Stimulated activated CD4-positive, alpha-beta T cell treated with anti-CD3 and anti-CD28 coated beads, Interleukin-1b, Interleukin-23, amount 100 ng/mL, for 48 hours (primary cell): ENCODE measurements at regions not wholly inside any gene's neighbourhood (a gene's known extent, or its start where the extent isn't known, plus 50 kb on each side); places are given as distances from the start of the nearest gene placed in this dataset.
"Not testable (repeated sequence)": the region's sequence is repeated elsewhere in the genome, so short reads cannot be mapped to it uniquely, and the experiment has no call there.

Source experiments
- DNase-seq: peaks from one replicate; pipeline ENCODE4 v3.0.0-alpha.2; 2020

DNA sequence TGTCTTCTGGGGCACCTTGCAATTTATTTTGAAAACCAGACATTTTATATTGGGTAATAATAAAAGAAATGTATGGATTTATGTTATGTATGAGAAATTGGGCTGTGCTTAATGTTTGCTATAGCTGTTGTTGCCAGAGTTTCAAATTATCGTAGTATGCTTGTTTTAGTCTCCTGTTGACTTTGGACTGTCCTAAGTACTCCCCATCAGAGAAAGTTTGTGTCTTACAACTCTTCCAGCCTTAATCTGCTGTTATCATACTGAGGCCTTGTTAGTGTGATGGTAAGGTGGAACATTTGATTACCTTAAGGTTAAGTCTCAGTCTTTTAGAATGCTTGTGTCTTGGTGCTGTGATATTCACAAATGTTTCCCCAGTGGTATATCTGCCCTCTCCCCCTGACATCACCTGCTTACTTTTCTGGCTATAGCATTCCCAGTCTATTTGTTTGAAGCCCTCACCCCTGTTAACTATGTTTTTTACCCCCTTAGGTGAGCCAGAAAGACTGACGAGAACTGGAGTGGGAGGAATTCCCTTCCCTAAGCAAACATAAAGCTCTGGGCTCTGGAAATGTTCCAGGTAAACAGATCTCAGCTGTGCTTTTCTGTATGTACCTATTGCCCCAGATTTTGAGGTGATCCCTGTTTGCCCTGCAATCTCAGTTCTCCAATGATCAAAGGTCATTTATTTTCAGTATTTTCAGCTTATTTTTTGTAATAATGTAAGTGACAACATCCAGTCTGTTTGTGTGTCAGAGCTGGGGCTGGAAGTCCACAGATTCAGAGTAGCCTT, 581.1 kb upstream of the CITED2 start:
- no peak for DNase-seq

DNA sequence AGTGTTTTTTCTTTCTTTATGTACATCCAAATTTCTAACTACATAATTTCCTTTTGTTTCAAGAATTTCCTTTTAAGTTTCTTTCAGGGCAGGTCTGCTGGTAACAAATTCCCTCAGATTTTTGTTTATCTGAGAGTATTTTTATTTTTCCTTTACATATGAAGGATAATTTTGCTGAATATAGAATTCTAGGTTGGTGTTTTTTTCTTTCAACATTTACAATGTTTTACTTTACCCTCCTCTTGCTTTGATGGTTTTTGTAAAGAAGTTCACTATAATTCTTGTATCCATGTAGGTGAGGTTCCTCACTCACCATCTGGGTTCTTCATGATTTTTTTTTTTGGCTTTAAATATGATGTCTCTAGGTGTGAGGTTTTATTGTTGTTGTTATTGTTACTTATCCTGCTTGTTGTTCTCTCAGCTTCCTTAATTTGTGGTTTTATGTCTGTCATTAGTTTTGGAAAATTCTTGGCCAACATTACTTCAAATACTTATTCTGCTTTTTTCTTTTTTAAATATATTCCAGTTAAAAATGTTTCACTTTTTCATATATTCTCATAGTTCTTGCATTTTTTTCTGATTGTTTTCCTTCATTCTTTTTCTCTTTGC, 580.1 kb upstream of the CITED2 start:
- DNase-seq: no peak

DNA sequence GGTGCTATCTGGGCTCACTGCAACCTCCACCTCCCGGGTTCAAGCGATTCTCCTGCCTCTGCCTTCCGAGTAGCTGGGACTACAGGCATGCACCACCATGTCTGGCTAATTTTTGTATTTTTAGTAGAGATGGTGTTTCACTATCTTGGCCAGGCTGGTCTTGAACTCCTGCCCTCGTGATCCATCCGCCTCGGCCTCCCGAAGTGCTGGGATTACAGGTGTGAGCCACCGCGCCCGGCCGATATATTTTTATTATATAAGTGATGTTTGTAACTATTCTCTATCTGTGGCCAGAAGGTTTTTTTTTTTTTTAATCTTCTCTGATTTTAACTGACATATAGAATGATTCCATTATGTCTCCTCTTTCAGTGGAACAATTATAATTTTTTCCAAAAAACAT, 579.3 kb upstream of the CITED2 start:
- DNase-seq: not testable (repeated sequence)

DNA sequence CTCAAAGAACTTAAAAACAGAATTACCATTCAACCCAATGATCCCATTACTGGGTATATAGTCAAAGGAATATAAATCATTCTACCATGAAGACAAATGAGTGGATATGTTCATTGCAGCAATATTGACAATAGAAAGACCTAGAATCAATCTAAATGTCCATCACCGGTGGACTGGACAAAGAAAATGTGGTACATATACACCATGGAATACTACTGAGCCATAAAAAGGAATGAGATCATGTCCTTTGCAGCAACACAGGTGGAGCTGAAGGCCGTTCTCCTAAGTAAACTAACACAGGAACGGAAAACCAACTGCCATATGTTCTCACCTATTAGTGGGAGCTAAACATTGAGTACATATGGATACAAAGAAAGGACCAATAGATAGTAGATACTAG, 576.7 kb upstream of the CITED2 start:
- DNase-seq: no peak

DNA sequence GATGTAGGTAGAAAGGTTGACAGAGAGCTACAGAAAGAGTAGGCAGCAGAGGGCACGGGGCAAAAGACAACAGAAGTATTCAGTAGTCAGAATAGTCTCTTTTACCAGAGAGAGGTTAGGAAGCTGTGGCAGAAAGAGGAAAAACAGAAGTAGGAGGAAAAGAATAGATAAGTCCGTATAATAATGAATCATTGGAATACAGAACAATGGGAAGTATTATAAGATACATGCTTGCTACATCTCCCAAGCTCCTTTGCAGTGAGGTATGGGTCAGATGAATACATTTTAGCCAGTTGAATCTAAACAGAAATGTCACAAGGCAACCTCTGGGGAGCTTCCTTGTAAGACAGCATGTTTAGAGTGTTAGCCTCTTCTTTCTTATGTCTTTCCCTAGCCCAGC, 570.5 kb upstream of the CITED2 start:
- no peak for DNase-seq

DNA sequence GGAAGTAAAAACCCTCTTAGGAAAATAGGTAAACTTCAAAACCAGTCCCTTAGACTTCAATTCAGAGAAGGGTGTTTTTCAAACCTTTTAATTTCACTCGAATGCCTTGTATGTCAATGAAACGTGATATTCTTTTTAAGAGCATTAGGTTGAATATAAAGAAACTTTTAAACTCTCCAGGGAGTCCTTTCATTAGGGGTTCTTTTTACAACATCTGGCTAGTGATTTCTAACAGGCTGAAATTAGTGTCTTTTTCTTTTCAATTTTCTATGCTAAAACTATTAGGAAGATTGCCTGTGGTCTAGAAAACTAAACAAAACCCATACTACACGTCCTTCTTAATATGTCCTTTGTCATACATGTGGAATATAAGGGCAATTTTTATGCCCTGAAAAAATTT, 569.7 kb upstream of the CITED2 start:
- DNase-seq: no peak

DNA sequence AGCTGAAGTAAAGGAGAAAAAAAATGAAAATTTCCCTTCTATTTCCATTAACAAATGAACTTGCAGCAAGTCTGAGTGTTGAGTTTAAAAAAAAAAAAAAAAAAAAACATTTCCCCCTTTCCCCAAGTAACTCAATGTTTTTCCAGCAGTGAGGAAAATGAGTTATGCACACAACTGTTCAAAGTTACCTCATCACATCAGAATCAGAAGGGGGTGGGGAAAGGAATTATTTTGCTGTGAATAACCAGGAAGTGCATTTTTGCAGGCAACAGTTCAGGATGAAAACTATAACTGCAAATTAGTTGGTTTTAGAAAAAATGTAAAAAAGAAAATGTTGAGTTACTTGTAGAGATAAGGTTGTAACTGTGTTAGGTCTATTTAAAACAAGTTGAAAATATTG, 568.9 kb upstream of the CITED2 start:
- DNase-seq: no peak

DNA sequence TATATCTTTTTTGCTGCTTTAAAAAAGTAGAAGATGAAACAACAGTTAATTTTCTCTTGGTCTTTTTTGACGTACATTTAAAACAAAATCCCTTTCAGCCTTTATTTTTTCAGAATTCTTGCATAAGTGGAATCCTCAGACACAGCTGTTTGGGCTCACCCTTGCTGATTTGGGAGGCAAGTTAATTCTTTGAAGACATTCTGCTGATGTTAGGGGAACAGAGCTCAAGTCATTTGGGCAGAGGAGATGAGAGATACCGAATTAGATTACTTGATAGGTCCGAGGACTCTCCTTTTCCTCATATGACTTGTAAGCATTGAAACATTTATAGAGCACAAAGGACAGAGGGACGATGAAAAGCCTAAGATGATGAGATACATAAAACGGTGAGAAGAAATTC, 567.9 kb upstream of the CITED2 start:
- no peak for DNase-seq

DNA sequence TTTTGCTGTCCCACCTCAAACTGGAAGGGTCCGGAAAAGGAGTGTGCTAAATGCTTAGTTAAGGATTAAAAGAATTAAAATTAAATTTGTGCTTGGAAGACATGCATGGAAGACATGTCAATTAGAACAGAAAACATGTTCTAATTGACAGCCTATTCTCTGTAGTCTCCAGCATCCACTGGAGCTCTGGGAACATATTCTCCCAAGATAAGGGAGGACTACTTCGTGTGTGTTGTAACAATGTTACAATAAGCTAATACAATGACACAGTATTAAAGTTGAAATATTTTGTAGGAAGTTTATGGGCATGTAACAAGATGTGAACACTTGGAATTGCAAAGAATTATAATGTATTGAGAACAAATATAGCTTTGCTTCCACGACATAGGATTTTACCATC, 567.4 kb upstream of the CITED2 start:
- DNase-seq: no peak

DNA sequence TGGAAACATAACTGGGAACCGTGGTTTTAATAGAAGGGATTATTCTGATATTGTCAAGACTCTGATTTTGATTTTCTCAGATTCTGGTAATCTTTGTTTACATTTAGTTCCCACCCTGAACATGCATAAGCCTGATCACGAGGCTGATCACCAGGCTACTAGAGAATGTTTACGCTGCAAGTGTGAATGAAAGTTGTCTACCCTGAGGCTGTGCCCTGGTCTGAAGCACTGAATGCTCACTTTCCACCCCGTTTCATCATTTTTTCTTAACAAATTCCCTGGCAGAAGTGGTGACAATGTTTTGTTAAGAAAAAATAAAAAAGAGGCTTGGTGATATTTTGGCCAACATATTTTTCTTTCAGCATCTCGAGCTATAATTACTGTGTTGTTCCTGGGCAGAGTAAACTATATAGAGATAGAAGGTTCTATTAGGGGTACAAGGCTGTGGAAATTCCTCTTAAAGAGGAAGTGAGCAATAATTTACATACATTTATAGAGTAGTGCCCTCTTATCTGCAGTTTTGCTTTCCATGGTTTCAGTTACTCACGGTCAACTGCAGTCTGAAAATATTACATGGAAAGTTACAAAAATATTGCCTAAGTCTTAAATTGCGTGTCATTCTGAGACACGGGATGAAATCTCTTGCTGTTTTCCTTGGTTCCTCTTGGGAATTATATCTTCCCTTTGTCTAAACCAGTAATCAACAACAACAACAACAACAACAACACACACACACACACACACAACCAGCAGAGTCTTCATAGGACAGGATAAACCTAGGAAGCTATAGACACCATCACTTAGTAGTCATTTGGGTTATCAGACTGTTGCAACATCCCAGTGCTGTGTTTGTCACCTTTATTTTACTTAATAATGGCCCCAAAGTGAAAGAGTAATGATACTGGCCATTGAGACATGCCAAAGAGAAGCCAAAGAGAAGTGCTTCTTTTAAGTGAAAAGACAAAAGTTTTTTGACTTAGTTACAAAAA, 566.6 kb upstream of the CITED2 start:
- DNase-seq: no peak

DNA sequence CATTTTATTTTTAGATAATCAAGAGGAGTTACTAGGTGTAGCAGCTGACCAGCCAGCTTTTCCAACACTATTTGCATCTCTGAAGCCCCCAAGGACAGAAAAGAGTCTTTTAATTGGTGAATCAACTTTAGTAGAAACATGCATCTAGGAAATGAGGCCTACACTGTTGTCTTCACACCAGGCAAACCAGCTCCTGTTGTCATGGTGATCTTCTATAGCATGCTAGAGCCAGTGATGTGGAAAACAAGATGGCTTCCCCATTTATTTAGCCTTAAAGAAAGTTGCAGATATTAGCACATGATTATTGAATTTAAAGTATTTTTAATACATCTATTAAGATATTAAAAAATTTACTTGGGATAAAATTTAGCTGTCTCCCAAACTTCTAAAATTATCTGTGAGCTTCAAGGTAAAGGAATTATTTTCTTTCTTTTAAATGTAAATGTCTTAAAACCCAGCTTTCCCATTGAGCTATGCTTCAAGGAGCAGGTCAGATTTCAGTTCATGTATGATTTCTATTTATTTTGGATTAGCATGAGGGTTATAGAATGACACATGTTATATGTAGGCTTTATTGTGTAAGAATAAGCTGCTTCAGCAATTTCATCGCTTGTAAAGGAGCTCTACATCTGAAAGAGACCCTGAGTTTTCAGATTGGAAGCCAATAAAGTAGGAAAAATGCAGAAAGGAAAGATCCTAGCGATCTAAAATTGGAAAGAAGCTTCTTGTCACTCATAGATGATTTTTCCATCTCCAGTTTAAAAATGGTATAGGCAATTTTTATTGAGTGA, 564.9 kb upstream of the CITED2 start:
- no peak for DNase-seq

DNA sequence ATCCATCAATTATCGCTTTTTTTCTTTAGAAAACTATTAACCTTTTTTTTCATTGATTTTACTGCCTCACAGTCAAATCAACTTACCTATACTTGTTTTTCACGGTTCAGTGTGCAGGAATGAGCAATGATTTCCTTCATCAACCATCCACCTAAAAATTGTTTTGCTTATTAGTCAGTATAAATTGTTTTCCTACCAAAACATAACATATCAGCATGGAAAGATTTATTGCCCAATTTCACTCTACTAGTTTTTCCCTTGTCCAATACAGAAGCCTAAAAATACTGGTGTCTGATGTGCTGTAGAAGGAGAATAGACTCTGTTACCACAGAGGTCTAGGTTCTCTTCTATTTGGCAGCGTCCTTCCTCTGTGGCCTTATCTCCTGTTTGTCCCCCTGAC, 558.2 kb upstream of the CITED2 start:
- no peak for DNase-seq

DNA sequence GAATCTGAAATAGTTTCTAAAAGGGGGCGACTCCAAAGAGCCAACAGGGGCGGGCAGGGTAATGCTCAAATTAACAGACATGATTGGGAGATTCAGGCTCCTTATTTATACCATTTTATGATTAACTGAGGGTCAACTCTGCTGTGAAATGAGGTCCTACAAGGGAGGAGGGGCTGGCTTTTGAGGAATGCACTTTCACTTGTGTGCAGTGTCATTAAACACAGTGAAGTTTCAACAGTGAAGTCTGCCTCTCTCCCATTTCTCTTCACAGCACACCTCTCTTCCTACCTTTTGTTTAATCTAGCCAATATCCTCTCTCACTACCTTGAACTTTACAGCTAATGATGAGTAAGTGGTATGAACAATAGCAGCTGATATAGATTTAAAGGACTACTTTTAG, 557.3 kb upstream of the CITED2 start:
- DNase-seq: no peak

DNA sequence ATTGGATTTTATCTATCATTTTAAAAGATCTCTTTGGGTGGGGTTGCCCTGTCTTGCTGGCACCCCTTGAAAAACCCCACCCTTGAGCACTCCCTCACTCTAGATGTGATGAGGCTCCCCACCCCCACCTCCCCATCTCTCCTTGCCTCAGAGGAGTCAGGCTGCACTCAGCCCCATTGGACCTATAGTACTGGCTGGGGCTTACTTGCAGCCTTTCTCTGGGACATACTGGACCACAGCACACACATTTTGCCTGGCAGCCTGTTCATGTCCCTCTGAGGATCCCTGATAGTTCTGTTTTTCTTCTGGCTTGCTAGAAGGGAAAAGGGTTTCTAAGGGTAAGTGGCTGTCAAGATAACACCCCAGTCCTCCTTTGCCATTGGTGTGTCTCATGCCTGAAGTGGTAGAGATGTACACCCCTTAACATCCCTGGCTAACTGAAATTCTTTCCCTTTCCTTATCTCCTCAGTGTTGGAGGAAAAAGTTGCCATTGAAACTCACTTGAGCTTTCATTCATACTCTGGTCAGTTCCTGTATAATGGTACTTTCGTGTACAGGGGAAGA, 553.4 kb upstream of the CITED2 start:
- no peak for DNase-seq

DNA sequence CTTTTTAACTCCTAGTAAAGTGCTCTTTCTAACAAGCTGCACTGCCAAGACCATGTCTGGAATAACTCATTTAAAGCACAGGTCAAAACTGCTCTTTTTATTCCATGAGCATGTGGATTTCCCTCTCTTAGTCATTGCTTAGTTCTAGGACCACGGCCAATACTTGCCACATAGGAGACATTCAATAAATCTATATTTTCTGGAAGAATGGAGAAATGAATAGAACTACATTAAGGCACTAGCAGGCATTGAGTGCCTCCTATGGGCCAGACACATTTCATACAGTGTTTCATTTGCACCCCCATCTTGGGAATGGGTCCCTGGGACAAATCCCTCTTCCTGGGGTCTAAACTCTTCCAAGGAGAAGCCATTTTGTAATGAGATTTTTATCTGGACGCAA, 552.8 kb upstream of the CITED2 start:
- DNase-seq: no peak

DNA sequence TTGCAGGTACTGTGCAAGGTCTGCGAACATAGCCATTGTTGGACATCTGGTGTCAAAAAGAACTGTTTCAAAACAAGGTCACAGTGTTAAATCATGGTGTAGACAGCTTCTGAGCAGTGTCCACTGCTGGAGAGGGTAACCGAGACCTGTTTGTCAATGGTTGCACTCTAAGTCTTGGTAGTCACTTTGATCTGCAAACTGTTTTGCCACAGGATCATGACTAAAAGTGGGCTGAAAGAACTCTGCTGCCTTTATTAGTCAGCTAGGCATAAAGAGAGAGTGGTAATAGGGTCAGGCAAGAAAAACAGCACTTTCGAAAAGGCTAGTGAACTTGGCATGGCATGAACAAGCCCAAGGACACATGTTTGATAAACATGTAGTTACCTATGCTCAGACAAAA, 552.3 kb upstream of the CITED2 start:
- no peak for DNase-seq

DNA sequence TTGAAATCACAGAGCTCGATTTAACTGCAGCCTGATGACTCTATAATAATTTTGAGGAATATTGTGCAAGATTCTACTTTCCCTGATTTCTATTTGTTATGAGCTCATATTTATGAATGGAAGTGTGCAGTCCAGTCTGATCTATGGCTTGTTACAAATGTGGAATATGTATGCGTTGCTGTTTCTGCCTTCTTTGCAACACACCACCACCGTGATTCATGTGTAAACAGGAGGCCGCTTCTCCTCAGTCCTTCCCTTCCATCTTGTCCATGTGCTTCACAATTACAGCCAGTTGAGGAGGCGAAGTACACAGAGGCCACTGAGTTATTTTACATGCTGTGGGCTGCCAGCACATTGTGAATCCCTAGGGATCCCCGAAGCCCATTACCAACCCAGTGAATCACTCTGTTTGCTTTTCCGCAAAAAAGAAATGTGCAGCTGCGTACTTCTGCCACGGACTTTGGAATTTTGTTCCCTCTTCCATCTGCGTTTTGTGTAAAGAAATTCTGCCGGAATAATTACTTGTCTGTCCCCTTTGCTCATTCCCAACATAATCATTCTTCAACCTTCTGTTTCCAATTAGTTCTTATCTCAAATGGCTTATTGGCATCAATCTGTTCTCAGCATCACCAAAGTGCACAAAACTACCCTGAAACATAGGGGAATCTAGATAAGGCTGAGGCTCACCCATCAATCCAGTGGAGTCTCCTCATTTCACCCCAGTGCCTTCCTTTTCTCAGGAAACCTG, 551.6 kb upstream of the CITED2 start:
- DNase-seq: no peak

DNA sequence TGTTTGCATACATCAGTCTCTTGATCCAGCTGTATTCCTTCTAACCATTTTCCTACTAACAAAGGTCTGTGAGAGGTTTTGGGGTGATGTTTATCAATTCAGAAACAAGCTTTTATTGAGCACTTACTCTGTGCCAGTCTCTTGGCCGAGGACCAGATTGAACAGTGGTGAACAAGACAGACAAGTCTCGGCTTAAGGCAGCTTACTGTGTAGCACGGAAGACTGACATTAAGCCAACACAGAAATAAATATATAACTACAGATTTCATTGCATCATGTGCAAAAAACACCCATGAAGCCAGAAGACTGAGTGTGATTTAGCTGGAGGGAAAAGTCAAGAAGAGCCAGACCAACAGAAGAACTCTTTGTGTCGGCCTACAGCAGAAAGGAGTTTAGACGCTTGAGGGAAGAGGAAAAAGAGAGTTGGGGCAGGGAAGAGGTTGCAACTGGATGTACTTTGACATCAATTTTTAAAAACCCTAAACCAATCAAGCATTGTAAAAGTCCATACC, 549.6 kb upstream of the CITED2 start:
- DNase-seq: no peak

DNA sequence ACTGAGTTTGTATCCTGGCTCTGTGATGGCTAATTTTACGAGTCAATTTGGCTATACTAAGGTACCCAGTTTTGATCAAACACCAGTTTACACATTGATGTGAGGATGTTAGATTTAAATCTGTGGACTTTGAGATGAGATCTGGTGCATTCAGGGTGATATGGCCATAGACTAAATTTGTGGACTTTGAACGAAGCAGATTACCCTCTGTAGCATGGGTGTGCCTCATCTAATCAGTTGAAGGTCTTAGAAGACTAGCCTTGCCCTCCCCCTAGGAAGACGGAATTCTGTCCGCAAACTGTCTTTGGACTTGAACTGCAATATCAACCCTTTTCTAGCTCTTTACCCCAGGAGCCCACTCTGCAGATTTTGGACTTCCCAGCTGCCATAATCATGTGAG, 547.8 kb upstream of the CITED2 start:
- no peak for DNase-seq

DNA sequence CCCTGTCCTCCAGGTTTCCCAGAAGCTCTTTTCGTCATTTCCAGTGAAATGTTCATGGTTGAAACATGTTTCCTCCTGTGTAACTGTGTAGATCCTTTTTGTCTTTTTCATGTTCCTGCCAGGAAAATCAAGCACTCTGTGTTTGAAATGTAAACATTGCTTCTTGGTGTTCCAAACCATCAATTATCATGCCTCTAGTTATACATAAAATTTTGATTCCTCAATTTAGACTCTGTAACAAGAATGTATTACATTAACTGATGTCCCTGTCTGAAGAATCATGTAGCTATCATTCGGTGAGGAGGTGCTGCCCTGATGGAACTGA, 546.3 kb upstream of the CITED2 start:
- DNase-seq: no peak

DNA sequence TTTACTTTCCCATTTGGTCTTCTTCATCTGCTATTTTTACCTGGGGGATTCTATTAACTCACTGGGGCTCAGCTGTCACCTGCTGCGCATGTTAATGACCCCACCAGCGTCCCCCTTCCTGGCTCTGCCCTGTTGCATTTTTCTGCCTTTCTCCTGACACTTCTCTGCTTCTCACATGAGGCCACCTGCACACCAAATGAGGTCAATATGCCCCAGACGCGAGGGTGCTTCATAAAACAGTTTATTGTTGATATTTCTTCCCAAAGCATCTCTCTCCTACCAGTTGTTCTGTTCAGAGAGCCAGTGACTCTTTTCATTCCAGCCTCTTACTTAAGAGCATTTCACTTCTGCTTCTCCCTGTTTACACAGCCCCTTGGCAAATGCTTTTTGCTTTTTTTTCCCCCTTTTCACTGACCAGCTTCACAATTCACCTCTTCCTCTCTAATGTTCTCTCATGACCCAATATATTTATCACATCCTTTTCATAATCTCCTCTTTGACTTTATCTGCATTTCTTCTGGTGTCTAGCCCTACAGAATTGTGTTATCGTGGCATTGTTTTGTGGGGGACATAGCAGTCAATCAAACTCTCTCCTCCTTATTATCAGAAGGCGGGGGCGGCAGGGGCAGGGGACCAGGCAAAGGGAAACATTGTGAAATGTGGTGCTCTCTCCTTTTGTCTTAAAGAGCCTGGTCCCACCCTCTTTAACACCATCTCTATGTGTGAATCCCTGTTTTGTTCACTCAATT, 545.8 kb upstream of the CITED2 start:
- DNase-seq: no peak
